Neural progenitor cell (in vitro differentiated cells): ENCODE measurements at regions not wholly inside any gene's neighbourhood (a gene's known extent, or its start where the extent isn't known, plus 50 kb on each side); places are given as distances from the start of the nearest gene placed in this dataset.

ENCODE experiments used
- DNase-seq: peaks from one replicate; pipeline ENCODE4 v3.0.0-alpha.2; 2016; ENCODE audit warnings: low spot score
- H2AFZ ChIP-seq: fragments of 200-600 bp; sonication (generic); replicated peaks from 2 replicates; pipeline ENCODE4 v1.6.1; 2016; ENCODE audit warnings: antibody characterized with exemption
- H3F3A ChIP-seq: fragments of 200-600 bp; sonication (generic); 2 replicates; pipeline ENCODE4 v1.6.1; 2016; ENCODE audit warnings: antibody characterized with exemption, low read depth
- H3K27ac ChIP-seq: fragments of 200-600 bp; sonication (generic); 2 replicates; pipeline ENCODE4 v1.5.1; 2016; ENCODE audit warnings: mild to moderate bottlenecking
- H3K27me3 ChIP-seq: fragments of 200-600 bp; sonication (generic); 2 replicates; pipeline ENCODE4 v1.6.1; 2016; ENCODE audit warnings: mild to moderate bottlenecking, moderate library complexity
- H3K36me3 ChIP-seq: fragments of 200-600 bp; sonication (generic); 2 replicates; pipeline ENCODE4 v1.5.1; 2016
- H3K4me1 ChIP-seq: fragments of 200-600 bp; sonication (generic); 2 replicates; pipeline ENCODE4 v1.6.1; 2016; ENCODE audit warnings: mixed run types
- H3K4me2 ChIP-seq: fragments of 200-600 bp; sonication (generic); 2 replicates; pipeline ENCODE4 v1.6.1; 2016
- H3K4me3 ChIP-seq: fragments of 200-600 bp; sonication (generic); 2 replicates; pipeline ENCODE4 v1.5.1; 2016
- H3K79me2 ChIP-seq: fragments of 200-600 bp; sonication (generic); 2 replicates; pipeline ENCODE4 v1.6.1; 2016; ENCODE audit warnings: low read depth
- H3K9ac ChIP-seq: fragments of 200-600 bp; sonication (generic); 2 replicates; pipeline ENCODE4 v1.6.1; 2016
- H3K9me3 ChIP-seq: fragments of 200-600 bp; sonication (generic); 2 replicates; pipeline ENCODE4 v1.5.1; 2016; ENCODE audit warnings: low read depth
- H4K20me1 ChIP-seq: fragments of 200-600 bp; sonication (generic); 2 replicates; pipeline ENCODE4 v1.6.1; 2016; ENCODE audit warnings: low read depth
- H3K27ac Mint-ChIP-seq: 3 replicates; pipeline ENCODE4 v1.8.0; 2021; ENCODE audit warnings: mixed read lengths
- H3K27me3 Mint-ChIP-seq: 2 replicates; pipeline ENCODE4 v1.8.0; 2022; ENCODE audit warnings: low read depth, mild to moderate bottlenecking, inconsistent platforms, moderate library complexity, mixed read lengths; ENCODE audit not compliant: insufficient read depth
- H3K36me3 Mint-ChIP-seq: 3 replicates; pipeline ENCODE4 v1.8.0; 2021; ENCODE audit warnings: mixed read lengths
- H3K4me1 Mint-ChIP-seq: 3 replicates; pipeline ENCODE4 v1.8.0; 2021; ENCODE audit warnings: mixed read lengths
- H3K4me3 Mint-ChIP-seq: 3 replicates; pipeline ENCODE4 v1.8.0; 2021; ENCODE audit warnings: mild to moderate bottlenecking, moderate library complexity, mixed read lengths
- H3K9me3 Mint-ChIP-seq: 3 replicates; pipeline ENCODE4 v1.8.0; 2020; ENCODE audit warnings: mixed read lengths
- CTCF ChIP-seq: fragments of 200-600 bp; sonication (generic); IDR thresholded peaks from 2 replicates; pipeline ENCODE4 v1.5.1; 2017; ENCODE audit warnings: antibody characterized with exemption, mild to moderate bottlenecking
- EZH2 ChIP-seq: fragments of 200-600 bp; sonication (generic); IDR thresholded peaks from 2 replicates; pipeline ENCODE4 v1.6.1; 2017; ENCODE audit warnings: antibody characterized with exemption, mild to moderate bottlenecking, moderate library complexity
- EZH2phosphoT487 ChIP-seq: fragments of 200-600 bp; sonication (generic); IDR thresholded peaks from 2 replicates; pipeline ENCODE4 v1.6.1; 2017; ENCODE audit warnings: antibody characterized with exemption

GRCh38 chr3:168459226-168459784, 363.6 kb upstream of the GOLIM4 start:
- Histone ChIP-seq H3K79me2 (no peaks in the 10 kb centered on the region), H3K9me3 (peaks cover 14% of the 10 kb centered on the region), H3K9ac (no peak overlapping the region), H3K4me1 (peaks cover 11% of the 10 kb centered on the region), H3F3A (peaks cover 4% of the 10 kb centered on the region), H2AFZ (no peak overlapping the region), H3K27ac (no peak overlapping the region), H3K36me3 (peaks cover 8% of the 10 kb centered on the region), H4K20me1 (no peaks in the 10 kb centered on the region), H3K4me2 (no peak overlapping the region), H3K4me3 (no peak overlapping the region), H3K27me3 (no peaks in the 10 kb centered on the region)
- Mint-ChIP-seq H3K27me3 (peaks cover 3% of the 10 kb centered on the region), H3K36me3 (peaks cover 11% of the 10 kb centered on the region), H3K4me1 (peaks cover 10% of the 10 kb centered on the region), H3K27ac (no peak overlapping the region), H3K9me3 (peaks cover 20% of the 10 kb centered on the region), H3K4me3 (no peak overlapping the region)
- DNase-seq, result no peak
- no peak for TF ChIP-seq CTCF
- TF ChIP-seq EZH2, result no peak
- no peak for TF ChIP-seq EZH2phosphoT487

DNA sequence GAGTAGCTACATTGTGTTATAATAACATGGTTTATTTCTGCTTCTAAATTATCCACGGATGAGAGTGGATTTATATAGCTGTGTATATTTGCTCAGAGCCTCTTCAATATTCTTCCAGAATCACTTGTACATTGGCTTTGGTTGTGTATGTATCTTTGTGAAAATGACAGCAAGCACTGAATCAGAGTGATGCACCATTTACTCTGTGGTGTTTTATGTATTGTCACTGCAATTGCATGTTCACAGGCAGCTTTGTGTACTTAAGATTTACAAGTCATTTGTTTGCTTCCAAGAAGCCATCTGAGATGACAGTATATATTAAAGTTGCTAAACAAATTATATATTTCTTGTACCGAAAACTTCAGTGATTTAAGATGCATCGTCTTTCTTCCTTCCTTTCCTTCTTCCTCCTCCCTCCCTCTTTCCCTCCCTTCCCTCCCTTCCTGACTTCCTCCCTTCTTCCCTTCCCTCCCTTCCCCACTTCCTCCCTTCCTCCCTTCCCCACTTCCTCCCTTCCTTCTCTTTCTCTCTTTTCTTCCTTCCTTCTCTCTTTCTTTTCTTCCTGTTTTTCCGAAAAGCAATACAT, 362.3 kb upstream of the GOLIM4 start:
- peaks cover 3% of the 10 kb centered on the region for H3K27me3 Mint-ChIP-seq
- TF ChIP-seq EZH2, result no peak
- no peak for TF ChIP-seq EZH2phosphoT487
- no peak for TF ChIP-seq CTCF
- H3K36me3 ChIP-seq, result peaks cover 8% of the 10 kb centered on the region
- H3K79me2 ChIP-seq, result no peaks in the 10 kb centered on the region
- H3K9me3 Mint-ChIP-seq, result peaks cover 14% of the 10 kb centered on the region
- no peaks in the 10 kb centered on the region for H4K20me1 ChIP-seq
- H3K27me3 ChIP-seq, result no peaks in the 10 kb centered on the region
- no peak overlapping the region for H2AFZ ChIP-seq
- peaks cover 14% of the 10 kb centered on the region for H3K9me3 ChIP-seq
- no peaks in the 10 kb centered on the region for H3F3A ChIP-seq
- H3K4me3 ChIP-seq, result no peak overlapping the region
- H3K27ac ChIP-seq, result no peak overlapping the region
- no peak for DNase-seq
- H3K27ac Mint-ChIP-seq, result no peak overlapping the region
- H3K4me1 ChIP-seq, result peaks cover 6% of the 10 kb centered on the region
- no peak overlapping the region for H3K4me3 Mint-ChIP-seq
- no peak overlapping the region for H3K9ac ChIP-seq
- H3K4me2 ChIP-seq, result no peak overlapping the region
- H3K36me3 Mint-ChIP-seq, result peaks cover 9% of the 10 kb centered on the region
- H3K4me1 Mint-ChIP-seq, result peaks cover 10% of the 10 kb centered on the region

DNA sequence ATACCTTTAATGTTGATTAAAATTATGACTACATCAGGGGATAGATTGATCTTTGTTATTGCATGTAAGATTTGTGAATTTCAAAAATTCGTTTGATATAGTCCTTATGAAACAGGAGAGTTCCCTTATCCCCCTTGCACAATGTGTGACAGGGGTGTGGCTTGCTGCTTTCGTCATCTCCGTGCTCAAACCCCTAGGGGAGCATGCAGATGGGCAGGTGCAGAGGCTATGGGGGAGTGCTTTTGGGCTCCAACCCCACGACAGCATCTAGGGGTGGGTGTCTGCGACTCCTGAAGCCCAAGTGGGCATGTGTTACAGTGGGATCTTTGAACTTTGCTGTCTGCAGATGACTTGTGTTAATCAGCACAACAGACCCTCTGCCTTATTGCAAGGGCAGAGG, 360.1 kb upstream of the GOLIM4 start:
- TF ChIP-seq EZH2phosphoT487 (no peak), EZH2 (no peak), CTCF (no peak)
- H3K27ac ChIP-seq, result no peak overlapping the region
- no peaks in the 10 kb centered on the region for H3K4me1 ChIP-seq
- peaks cover 10% of the 10 kb centered on the region for H3K4me1 Mint-ChIP-seq
- no peaks in the 10 kb centered on the region for H3K36me3 ChIP-seq
- H3K9me3 ChIP-seq, result no peaks in the 10 kb centered on the region
- H3K36me3 Mint-ChIP-seq, result no peaks in the 10 kb centered on the region
- no peak overlapping the region for H3K4me3 ChIP-seq
- H3K27me3 Mint-ChIP-seq, result peaks cover 3% of the 10 kb centered on the region
- no peak for DNase-seq
- no peak overlapping the region for H3K27ac Mint-ChIP-seq
- no peaks in the 10 kb centered on the region for H4K20me1 ChIP-seq
- no peak overlapping the region for H3K9ac ChIP-seq
- no peaks in the 10 kb centered on the region for H3K79me2 ChIP-seq
- H3K27me3 ChIP-seq, result no peaks in the 10 kb centered on the region
- H3K9me3 Mint-ChIP-seq, result peaks cover under 1% of the 10 kb centered on the region
- H3K4me2 ChIP-seq, result no peak overlapping the region
- no peaks in the 10 kb centered on the region for H3F3A ChIP-seq
- H2AFZ ChIP-seq, result no peak overlapping the region
- no peak overlapping the region for H3K4me3 Mint-ChIP-seq
